GM21360 (cell line): ENCODE measurements at regions not wholly inside any gene's neighbourhood (a gene's known extent, or its start where the extent isn't known, plus 50 kb on each side); places are given as distances from the start of the nearest gene placed in this dataset.

Experiments
- ATAC-seq: cut with Tn5 transposase; IDR thresholded peaks from one replicate; pipeline ENCODE4 v1.9.1; 2021; ENCODE audit warnings: mild to moderate bottlenecking, moderate library complexity; ENCODE audit not compliant: unreplicated experiment

GRCh38 chr4:19728773-19729172 is 522.9 kb upstream of the SLIT2 start:
- ATAC-seq = no peak

DNA sequence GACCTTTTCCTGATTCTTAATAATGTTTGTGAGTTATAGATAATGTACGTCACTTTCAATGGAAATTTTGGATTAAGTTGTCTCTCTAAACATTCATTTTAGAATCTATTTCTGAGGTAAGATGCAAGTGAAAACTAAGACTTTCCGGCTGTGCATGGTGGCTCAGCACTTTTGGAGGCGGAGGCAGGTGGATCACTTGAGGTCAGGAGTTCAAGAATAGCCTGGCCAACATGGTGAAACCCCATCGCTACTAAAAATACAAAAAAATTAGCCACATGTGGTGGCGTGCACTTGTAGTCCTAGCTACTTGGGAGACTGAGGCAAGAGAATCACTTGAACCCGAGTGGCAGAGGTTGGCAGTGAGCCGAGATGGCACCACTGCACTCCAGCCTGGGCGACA is 524.6 kb upstream of the SLIT2 start:
- ATAC-seq = no peak

GRCh38 chr4:19725130-19725529 is 526.6 kb upstream of the SLIT2 start:
- no peak for ATAC-seq

DNA sequence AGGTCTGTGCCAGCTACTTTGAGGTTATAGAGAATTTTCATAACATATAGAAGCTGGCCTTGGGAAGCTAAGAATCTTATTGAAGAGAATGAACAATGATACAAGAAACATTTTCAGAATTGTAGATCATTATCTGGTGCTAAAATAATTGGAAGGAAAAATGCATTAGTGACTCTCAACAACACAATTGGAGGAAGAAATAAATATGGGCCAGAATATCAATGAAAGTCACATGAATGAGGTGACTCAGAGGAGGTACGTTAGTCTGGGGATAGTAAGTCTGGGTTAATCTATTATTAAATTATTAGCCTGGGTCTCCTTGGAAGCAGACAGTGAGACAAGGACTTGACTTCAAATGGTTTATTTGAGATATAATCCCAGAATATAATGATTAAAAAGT is 529.3 kb upstream of the SLIT2 start:
- no peak for ATAC-seq

DNA sequence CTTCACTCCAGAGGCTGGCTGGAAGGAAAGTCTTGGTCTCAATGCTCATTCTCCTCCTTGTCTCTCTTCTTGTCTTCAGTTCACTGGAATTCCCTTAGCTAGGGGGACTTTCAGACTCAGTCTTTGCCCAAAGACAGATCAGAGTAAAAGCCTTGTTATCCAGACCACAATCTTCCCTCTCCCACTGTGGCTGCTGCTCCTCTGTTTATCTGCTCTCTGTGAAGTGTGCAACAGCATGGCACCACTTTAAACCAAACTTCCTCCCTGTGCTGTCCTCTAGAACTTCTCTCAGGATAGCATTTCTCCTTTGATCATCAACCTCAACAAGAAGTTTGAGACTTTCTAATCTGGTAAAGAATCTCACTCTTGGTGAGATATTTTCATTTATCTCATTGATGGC is 530.1 kb upstream of the SLIT2 start:
- no peak for ATAC-seq

DNA sequence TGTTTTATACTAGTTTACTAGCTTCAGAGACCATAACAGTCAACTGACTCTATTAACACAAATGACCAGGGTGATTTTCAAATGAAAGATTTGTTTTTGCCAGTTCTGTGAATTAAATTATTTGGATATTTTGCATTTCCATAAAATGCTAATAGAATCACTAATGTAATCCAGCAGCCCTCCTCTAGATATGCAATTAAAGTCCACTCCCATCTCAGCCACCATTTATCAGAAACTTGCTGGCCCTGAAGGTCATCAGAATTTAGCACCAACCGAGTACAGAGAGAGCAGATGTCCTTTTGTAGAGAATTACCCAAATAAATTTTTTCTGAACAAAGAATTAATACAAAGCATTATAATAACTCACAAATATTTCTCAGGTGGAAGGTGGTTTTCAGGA is 531.1 kb upstream of the SLIT2 start:
- no peak for ATAC-seq

DNA sequence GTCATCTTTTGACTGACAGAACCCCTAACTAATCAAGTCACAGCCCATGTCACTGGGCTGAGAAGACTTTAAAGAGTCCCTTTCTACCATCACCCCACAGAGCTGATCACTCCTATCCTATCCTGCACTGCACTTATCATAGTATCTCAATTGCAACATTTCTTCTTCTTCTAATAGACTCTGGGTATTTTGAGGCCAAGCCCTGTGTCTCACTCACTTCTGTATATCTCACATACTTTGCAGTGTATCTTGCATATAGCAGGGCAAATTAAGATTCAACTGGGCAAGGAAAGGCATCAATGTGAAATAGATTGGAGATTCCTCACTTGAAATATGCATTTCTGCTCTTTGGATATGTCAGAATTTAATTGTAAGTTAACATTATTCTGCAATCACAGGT is 531.5 kb upstream of the SLIT2 start:
- ATAC-seq = no peak

- ATAC-seq = no peak
Measured at GRCh38 chr4:19711871-19712270, 539.8 kb upstream of the SLIT2 start.

DNA sequence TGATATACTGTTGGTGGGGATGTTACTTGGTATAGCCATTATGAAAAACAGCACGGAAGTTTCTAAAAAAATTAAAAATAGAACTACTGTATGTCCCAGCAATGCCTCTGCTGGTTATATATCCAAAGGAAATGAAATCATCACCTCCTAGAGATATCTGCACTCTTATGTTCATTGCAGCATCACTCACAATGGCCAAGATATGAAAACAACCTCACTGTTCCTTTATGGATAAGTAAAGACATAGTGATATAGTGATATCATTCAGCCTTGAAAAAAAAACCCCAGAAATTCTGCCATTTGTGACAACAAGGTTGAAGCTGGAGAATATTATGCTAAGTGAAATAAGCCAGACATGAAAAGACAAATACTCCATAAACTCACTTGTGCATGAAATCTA is 543.8 kb upstream of the SLIT2 start:
- ATAC-seq = no peak

- no peak for ATAC-seq
Measured at GRCh38 chr4:19703391-19703790, 548.3 kb upstream of the SLIT2 start.

GRCh38 chr4:19700992-19701391 is 550.7 kb upstream of the SLIT2 start:
- ATAC-seq = no peak

DNA sequence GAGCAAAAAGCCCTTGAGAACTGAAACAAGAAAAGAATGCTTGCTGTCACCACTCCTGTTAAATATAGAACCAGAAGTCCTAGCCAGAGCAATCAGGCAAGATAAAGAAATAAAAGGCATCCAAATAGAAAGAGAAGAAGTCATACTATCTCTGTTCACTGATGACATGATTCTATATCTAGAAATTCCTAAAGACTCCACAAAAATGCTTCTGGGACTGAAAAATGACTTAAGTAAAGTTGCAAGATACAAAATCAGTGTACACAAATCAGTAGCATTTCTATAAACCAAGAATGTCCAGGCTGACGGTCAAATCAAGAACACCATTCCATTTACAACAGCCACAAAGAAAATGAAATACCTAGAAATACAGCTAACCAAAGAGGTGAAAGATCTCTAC is 552.7 kb upstream of the SLIT2 start:
- no peak for ATAC-seq

- ATAC-seq = no peak
Measured at GRCh38 chr4:19694812-19695211, 556.9 kb upstream of the SLIT2 start.

- no peak for ATAC-seq
Measured at GRCh38 chr4:19693936-19694570, 557.7 kb upstream of the SLIT2 start.

- ATAC-seq = no peak
Measured at GRCh38 chr4:19689511-19689910, 562.2 kb upstream of the SLIT2 start.

- no peak for ATAC-seq
Measured at GRCh38 chr4:19686456-19686855, 565.2 kb upstream of the SLIT2 start.

DNA sequence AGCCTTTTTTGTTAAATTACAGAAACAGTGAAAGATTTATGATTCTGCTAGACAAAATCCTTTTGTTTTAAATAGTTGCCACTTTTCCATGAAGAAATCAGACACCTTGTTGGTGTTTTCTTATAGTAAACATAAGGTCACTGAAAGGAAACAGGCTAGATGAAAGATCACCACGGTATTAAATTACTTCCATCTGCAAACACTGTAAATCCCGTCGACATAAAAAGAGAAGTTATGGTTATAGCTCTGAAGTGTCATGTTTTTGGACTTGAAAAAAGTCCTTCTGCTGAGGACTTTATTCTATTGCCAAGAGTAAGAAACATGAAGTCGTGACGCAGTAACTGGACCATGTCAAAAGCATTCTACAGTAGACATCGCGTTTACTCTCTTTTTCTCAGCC is 567.6 kb upstream of the SLIT2 start:
- ATAC-seq = no peak

DNA sequence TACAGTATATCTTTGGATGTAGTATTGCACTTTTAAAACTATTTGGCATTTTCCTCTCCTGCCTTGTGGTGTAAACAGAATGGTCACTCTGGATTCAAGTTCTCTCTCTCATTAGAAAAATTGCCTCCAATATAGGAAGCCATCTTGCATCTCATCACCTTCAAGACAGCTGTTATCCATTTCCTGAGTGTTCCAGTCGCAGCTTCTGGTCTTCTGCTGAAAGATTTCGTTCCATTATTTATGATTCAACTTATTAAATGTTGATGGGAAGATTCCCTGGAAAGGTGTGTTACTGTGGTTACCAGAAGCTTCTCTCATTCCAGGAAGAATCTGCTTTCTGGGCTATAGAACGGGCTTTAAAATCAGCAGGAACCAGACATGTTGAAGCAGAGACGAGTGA is 568.3 kb upstream of the SLIT2 start:
- no peak for ATAC-seq

DNA sequence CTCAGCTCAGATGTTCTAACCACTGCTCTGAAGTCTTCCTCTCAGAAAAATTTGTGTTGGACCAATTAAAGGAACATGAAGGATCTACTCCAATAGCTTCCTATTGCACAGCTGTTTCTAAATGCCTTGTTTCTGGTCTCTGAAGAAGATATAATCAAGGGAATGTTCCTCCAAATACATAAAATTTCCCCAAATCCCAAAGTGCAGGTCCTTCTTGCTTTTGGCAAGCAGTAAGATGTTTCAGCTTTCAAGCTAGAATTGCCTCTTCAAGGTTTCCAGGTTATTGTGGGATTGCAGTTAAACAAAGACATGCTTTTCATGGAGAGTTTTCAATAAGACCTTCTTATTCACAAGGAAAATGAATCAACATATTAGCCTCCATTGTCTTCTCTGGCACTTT is 574.5 kb upstream of the SLIT2 start:
- ATAC-seq = no peak

DNA sequence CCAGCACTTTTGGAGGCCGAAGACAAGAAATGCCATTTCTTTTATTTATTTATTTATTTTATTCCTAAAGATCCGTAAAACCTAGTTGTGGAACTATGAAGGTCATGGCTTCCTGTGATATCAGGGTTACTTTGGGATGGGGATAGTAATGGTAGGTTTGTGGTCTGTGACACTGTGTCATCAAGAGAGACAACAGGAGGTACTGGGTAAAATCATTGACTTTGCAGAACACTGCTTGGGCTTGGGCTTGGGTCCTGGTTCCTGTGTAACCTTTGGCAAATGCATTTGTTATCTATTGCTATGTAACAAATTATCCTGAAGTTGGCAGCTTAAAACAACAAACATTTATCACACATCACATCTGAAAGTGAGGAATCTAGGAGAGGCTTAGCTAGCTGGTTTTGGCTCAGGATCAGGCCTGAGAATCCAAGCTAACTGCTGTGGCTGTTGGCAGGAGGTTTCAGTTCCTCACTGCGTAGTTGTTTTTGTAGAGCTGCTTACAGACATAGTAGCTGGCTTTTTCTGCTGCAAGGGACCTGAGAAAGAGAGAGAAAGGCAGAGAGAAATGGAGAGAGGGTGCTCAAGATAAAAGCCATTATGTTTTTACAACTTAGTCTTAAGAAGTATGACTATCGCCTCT is 576.4 kb upstream of the SLIT2 start:
- ATAC-seq = no peak

GRCh38 chr4:19659101-19659500 is 592.6 kb upstream of the SLIT2 start:
- no peak for ATAC-seq

DNA sequence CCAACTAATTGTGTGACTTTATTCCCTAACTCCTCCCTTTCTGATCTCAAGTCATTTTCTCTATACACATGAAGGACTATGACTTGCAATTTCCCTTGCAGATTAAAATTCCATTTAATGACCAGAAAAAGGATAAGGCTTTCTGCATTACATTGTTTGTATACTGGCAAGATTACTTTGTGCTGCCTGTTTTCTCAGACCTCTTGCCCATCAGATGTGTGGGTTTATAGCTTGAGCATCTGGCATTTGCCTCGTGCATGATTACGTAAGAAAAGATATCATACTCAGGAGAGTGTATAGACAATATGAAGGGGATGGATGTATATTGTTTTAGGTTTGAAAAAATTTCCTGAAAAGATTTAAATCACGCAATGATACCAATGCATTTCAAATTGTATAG is 593.8 kb upstream of the SLIT2 start:
- no peak for ATAC-seq

DNA sequence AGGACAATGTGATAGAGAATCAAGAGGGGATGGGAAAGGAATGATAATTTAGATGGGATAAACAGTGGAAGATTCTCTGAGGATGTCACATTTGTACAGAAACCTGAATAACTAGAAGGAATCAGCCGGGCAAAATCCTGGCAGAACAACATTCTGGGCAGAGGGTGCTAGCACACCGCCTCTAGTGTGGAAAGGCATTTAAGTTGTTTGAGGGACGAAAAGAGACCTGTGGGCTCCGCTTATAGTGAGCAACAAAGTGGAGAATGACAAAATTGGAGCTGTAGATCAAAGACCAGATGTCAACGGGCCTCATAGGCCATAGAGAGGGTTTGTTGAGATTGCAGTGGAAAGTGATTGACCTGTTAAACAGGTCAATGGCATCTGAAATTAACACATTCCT is 596.0 kb upstream of the SLIT2 start:
- ATAC-seq = no peak
